ENCODE measurements at regions not wholly inside any gene's neighbourhood (a gene's known extent, or its start where the extent isn't known, plus 50 kb on each side); places are given as distances from the start of the nearest gene placed in this dataset.
A peak's percentile ranks its signal among the peaks of the same experiment; 100 is the strongest.

DNA sequence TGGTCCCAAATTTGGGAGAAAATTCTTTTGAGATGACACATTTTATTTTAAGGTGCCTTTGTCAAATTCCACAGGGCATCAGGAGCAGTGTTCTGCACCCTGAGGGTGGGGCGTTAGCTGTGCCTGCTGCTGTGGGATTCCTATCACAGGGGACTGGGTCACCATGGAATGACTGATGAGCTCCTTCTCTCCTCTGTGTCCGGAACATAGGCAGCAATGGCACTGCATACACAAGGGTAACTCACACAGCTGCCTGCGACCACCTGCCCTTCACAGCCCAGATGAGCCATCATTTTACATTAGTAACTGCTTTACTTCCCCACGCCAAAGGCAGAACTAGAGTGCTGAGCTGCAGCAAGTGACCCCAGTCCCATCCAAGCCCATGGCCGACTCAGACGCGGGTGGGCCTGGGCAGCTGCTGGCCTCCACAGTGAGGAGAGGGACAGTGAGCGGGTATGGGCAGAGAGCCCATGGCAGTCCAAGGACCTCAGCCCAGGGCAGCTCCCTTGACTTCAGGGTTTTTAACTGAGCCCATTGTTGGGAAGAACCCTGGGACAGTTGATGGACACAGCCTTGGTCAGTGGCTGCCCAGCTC, 93.7 kb downstream of the GADD45G start:
- DNase-seq, result no peak

DNA sequence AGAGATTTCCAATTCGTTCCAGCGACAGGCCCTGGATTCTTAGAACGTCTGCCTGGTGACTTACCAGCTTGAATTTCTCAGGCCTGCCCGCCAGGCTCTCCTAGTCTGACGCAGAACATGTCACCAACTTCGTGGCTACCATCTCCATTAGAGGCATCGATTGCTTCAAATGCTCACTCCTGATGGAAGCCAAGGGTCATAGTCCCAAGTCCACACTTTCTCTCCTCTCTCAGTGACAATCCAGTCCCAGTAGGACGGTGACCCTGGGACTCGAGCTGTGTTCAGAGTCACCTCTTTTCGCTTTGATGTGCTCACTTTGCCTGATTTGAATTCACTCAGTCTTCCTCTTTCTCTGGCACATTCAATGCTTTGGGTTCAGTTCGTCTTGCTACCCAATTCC, 94.8 kb downstream of the GADD45G start:
- DNase-seq, result no peak

DNA sequence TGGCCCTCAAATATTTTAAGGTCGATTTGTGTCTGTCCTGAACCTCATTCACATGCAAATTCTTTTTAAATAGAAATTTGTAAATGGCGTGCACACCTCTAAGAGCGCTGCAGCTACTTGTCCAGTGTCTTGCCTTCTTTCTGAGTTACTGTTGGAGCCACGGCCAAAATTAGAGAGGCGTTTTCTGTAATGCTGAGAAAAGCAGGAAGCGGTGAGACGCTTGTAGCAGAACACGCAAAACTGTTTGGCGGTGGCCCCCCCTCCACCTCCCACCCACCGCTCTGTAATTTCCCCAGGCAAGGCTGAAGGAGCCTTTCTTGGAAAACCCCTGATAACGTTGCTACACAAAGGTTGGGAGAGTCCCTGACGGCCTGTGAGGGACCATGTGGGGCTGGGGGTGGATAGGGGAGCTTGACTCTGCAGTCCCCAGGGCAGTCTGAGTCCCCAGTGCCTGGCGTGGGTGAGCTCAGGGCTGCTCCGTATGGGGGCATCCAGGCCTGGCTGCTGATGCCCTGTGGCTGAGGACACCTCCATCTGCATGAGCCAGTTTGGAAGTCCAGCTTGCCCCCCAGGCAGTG, 96.5 kb downstream of the GADD45G start:
- peak; percentile 42 for DNase-seq

DNA sequence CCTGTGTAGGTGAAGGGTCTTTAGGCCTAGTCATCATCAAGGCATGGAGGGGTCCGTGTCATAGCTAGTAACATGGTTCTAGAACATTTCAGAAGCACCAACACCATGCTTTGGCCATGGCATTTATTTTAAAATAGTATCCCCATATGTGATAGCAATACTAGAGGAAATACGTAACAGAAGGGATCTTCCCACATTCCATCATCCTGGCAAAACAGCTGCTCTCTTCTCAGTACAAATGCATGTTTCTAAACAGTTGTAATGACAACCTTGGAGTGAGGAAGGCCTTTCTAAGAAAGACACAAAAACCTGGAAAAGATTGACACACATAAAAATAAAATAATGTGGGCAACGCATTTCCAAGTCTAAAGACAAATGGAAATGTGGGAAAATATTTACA, 97.6 kb downstream of the GADD45G start:
- DNase-seq, result no peak

DNA sequence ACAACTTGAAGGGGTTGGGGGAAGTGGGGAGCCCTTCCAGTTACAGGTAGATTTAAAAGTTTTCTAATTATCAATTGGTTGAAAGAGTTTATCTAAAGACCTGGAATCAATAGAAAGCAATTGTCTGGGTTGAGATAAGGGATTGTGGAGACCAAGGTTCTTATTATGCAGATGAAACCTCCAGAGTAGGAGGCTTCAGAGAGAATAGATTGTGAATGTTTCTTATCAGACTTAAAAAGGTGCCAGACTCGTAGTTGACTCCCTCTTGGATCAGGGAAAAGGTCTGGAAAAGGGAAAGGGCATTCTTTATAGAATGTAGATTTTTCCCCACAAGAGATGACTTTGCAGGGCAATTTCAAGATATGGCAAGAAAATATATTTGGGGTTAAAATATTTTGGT, 100.8 kb downstream of the GADD45G start:
- no peak for DNase-seq

DNA sequence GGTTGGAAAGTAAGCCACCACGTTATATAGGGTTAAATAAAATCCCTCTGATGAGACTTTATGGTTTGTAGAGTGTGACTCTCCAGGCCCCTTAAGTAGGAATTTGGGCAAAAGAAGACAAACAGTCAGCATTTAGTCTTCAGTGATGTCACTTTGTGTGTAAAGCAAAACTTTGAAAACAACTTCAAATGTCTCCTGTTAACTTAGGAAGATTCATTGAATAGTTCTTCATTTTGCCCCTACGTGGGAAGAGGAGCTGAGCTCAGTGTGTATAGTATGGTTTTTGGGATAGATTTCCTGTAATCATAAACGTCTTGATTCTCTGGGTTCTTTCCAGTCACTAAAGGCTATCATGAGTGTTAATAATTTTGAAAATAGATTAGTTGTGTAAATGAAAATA, 101.3 kb downstream of the GADD45G start:
- DNase-seq, result no peak

DNA sequence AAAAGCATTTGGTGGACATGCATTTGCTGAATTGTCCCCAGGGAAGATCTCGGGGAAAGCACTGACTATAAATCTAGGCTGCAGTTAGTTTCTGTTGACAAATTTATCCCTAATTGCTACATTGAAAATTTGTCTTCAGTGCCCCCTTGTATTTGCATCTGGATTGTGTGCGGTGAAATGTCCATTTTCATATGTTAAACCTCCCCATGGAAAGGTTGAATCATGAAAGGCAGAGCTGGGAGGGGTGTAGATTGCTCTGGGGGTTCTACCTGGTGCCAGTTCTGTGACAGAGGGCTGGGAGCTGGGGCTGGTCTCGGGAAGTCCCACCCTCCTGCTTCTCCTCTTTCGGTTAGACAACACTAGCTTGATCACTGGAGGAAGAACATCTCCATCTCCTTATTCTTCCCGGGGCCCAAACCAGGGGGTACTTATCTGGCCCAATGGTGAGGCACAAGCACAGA, 101.9 kb downstream of the GADD45G start:
- DNase-seq, result no peak

DNA sequence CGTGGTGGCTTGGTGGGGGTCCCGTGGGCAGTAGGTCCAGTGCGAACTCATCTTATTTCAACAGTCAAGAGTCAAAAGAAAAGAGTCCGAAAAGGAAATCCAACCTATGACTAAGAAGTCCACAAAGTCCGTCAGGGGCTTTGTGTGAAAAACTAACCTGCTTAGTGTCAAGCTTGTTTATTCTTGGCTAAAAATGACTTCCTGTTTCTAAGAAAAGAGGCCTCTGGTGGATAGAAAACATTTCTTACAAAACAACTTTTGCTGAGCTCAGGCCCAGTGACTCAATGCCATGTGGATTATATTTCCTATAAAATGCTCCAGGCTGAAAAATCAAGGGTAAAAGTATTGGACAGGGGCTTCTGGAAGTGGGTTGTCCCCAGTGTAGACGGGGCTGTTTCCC, 105.9 kb downstream of the GADD45G start:
- DNase-seq, result no peak

DNA sequence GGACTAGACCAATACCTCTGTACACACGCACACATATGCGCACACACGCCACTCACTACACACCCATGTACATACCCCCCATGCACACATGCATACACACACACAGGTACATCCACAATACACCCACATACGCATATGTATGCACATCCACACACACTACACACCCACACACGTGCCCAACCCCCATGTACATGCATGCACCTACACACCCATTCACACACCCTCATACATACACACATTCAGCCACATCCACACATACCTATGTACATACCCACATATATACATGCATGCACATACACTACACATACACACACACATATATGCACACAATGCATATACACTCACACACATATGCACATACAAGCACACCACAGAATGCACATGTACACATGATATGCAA, 107.1 kb downstream of the GADD45G start:
- no peak for DNase-seq

DNA sequence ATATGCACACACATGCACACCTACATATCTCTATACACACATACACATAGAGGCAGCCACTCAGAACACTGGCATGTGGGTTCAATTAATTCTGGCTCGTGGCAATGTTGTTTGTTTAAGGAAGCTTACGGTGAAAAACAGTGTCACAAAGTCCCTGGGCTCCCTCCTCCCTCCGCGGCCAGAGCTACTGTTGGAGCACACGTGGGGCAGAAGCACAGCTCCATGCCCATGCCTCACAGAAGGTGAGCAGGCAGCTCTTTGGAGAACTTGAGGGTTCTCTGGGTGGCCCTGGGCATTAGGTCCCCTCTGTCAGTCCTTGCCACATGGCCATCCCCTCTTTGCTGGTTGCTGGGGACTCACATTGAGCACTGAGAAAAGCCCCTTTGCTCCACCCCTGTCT, 107.5 kb downstream of the GADD45G start:
- no peak for DNase-seq

DNA sequence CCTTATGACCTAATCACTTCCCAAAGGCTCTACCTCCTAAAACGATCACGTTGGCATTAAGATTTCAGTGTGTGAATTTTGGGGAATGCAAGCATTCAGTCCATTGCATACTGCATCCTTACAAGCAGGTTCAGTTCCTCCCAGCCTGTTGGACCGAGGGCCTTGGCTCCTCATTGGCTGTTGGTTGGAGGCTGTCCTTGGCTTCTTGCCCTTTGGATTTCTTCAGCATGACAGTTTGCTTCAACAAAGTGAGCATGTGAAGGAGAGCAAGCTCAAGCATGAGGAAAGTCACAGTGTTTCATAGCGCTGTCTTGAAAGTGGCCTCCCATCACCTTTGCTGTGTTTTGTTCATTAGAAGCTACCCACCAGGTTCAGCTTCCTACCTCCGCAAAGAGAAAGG, 109.5 kb downstream of the GADD45G start:
- no peak for DNase-seq

DNA sequence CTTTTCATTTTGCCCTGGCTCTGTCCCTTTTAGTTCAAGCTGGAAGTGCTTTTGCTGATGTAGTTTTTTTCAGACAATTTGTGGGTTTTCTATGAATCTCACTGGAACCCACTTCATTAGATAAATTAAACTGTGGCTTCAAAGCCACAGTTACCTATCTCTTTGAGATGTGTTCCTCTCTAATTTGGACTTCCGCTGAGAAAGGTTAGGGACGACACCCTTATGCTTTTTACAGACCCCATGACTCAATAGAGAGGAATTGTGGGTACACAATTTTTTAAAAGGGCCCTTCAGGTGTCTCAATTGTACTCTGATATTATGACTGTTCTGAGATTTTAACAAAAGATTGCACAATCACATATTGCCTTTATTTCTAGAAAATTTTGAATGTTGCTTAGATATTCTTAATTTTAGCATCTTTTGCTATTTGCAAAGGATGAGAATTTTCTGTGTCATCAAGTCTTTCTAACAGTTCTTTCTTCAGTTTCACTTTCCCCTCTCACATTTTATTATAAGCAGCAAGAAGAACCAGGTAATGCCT, 110.6 kb downstream of the GADD45G start:
- no peak for DNase-seq

DNA sequence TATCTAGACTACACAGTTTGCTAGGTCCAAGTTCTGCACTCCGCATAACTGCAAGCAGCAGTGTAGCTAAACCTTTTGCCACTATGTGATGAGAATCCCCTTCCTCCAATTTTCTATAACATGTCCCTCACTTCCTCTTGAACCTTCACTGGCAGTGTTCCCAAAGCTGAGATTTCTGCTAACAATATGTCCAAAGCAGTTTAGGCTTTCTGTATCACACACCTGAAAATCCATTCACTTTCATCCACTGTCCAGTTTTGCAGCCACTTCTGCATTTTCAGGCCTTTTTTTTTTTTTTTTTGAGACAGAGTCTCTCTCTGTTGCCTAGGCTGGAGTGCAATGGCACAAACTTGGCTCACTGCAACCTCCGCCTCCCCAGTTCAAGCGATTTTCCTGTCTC, 111.1 kb downstream of the GADD45G start:
- DNase-seq, result no peak

DNA sequence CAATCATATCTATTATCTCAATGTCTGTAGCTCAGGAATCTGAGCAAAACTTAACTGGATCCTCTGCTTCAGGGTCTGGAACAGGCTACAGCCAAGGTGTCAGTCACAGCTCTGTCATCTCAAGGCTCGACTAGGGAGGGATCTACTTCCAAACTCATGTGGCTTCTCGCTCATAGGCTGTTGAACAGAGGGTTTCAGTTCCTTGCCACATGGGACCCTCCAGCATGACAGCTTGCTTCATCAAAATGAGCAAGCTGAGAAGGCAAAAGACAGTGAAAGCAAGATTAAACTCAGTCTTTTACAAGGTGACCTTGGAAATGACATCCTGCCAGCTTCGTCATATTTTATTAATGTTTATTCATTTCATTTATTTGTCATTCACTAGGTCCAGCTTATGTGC, 111.7 kb downstream of the GADD45G start:
- DNase-seq, result no peak

DNA sequence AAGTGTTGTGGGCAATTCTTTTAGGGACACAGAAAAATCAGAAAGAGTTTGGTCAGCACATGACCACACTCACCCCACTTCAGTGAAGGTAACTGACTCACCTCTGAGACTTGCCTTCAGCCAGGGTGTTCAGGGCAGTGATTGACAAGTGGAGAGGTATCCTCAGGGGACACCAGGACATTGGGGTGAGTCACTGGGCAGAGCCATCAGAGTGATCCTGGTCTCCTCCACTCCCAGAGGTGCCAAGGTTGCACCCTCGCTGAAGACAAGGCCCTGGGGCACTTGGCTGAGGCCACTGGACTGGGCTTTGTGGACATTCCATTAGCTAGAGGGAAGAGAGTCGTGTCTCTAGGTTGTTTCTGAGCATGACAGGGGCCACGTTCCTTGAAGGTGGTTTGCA, 113.4 kb downstream of the GADD45G start:
- no peak for DNase-seq

DNA sequence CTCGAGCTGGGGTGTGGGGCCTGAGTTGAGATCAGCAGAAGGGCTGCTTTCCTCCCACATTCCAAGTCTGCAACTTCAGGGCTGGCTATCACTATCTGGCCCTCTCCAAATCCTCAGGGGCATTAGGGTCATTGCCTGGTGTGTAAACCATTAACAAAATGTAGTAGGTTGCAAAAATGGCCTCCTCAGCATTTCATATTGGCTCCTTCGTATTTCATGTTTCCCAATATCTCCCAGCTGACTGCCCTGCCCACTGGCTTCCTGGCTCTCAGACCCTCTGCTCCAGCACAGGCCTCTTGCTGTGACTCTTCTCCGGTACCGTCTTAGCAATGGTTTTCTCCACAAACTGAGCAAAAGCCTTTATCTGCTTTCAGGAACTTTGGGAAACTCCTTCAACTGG, 113.8 kb downstream of the GADD45G start:
- no peak for DNase-seq

DNA sequence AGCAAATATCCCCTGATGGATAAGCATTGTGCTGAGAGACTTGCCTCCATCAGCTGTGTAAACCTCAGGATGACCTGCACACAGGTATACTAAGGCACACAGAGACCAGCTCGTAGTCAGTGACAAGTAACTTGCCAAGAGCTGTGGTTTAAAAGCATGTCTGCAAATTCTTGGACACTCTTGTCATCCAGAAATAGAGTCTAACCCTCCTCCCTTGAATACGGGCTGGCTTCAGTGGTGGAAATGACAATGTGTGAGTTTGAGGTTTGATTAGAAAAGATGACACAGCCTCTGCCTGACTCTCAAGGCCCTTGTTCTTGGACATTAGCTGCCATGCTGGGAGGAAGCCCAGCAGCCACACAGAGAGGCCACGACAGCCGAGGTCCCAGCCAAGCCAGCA, 114.4 kb downstream of the GADD45G start:
- DNase-seq, result no peak

DNA sequence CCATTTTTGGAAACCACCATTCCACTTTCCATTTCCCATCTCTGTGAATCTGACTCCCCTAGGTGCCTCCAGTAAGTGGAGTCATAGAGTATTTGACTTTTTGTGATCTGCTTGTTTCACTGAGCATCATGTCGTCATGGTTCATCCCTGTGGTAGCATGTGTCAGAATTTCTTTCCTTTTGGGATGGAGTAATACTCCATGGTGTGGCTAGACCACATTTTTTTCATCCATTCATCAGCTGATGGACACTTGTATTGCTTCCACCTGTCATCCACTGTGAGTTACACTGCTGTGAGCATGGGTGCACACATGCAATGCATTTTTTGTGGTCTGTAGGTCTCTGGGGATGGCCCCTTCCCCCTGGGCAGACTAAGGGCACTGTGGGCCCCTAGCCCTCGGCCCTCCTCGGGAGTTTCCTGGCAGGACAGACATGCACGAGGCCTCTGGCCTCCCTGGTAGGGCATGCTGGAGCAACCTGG, 115.9 kb downstream of the GADD45G start:
- no peak for DNase-seq

DNA sequence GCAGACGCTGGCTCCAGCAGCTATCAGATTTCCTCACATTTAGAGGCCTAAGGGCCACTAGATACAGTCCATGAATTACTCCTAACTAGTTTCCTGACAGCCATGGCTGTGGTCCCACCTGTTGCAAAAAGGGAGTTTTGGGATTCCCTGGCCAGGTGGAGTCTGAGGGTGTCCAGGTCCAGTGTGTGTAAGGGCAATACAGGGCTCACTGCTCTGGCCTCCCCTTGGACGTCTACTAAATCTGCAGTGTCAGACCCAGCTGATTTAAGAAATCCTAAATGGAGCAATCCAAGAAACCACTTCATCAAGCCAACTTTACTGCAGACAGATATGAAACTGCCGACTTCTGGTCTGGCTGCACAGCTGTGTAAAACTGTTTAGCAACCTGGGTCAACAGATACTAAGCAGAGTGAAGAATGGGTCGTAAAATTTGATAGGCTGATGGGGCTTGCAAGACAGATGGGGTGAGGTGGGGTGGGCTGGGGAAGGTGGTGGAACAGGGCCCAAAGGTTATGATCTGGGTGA, 116.4 kb downstream of the GADD45G start:
- no peak for DNase-seq

DNA sequence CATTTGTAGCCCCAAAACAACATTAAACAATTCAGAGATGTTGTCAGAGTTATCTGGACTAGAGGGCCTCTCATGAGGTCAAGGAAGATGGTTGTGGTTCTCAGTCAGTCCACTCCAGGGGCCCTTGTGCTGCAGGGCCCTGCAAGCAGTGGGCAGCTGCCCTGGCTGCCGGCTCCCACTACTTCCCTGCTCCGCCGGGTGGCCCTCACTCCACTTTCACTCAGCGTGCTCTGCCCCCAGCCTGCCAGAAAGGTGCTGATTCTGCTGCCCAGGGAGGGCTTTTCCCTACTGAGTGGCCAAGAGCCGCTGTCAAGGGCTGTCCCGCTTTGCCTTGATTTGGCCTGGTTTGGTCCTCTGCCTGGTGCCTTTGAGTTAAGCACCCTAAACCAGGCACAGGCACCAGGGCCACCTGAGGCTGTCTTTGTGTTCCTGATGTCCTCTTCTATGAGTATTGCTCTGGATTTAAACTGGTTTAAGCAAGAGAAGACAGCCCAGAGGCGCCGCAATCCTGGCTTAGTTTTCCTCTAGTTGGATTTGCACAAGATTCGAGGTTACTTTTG, 117.2 kb downstream of the GADD45G start:
- DNase-seq, result no peak

DNA sequence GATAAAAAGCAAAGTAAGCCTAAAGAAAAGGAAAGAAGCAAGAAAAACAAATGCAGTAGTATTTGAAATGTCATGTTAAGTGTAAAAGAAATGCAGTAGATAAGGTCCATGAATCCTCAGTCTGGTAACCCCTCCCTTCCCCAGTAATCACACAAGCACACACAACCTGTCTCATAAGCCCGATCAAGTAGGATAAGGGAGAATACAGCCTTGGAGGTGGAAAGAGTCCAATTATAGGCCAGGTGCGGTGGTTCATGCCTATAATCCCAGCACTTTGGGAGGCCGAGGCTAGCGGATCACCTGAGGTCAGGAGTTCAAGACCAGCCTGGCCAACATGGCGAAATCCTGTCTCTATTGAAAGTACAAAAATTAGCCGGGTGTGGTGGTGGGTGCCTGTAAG, 117.9 kb downstream of the GADD45G start:
- no peak for DNase-seq

DNA sequence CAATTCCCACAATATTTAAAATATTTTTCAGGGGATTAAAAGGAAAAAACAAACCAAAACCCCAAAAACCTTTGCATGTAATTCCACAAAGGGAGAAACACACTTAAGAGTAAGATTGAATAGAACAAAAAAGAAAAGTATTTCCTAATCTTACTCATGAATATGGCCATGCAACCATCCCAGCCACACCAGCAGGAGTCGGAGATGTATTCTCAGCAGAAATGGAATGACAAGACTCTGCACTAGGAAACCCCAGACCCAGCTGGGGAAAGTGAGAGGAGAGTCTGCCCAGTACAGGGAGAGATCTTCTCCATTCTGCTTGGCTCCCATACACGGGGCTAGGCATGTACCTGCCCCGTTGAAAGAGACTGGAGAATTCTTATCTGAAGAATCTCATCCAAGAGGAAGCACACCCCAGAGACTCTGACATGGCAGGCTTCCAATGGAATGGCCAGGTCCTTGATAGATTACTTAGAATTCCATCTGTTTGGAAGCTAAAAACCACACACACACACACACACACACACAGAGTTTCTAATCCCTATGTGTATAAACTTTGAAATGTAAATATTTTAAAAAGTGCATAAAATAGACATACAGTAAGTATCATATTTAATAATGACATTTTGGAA, 118.8 kb downstream of the GADD45G start:
- no peak for DNase-seq

DNA sequence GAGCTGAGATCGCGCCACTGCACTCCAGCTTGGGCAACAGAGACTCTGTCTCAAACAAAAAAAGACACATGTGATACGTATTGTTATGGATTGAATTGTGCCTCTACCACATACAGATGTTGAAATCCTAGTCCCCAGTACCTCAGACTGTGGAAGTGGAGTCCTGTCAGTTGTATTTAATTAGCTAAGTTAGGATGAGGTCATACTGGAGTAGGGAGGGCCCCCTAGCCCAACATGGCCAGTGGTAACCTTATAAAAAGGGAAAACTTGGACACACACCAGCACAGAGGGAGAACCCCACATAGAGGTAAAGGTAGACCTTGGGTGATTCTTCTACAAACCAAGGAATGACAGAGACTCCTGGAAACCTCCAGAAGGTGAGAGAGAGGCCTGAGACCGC, 119.8 kb downstream of the GADD45G start:
- no peak for DNase-seq

DNA sequence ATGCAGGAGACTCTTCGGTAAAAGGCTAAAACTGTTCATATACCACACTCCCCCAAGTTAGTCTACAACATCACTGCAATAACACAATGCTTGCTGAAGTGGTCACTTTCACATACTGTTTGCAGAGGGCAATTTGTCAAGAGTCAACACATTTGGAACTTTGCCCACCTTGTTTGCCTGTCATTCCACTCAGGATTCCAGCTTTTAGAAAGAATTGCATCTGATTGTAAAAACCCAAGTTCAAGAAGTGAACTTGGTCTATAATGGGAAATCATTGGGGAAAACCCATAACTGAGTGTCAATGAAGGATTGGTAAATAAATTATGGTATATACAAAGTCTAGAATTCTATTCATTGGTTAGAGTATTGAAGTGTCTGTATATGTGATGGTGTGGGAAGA, 120.5 kb downstream of the GADD45G start:
- DNase-seq, result no peak
